GM21529 (cell line): ENCODE measurements at regions not wholly inside any gene's neighbourhood (a gene's known extent, or its start where the extent isn't known, plus 50 kb on each side); places are given as distances from the start of the nearest gene placed in this dataset.

Experiments used
- ATAC-seq: cut with Tn5 transposase; IDR thresholded peaks from one replicate; pipeline ENCODE4 v1.9.1; 2021; ENCODE audit not compliant: unreplicated experiment

DNA sequence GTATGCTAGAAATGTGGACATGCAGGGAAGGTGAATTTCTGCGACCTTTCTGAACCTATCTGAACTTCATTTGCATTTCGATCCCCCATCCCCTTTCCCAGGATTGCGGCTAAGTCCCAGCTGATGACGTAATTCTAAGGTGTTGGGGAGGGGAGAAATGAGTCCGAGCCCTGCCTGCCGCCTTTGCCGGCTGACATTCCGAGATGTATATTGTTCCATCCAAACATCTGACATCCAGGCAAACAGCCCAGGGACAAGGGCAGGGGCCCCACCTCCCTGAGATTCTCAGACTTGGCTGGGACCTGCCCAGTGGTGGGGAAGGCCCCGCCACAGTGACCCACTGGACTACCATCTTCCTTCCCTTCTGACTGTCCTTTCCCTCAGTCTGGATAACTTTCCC lies 494.6 kb downstream of the ENC1 start:
- no peak for ATAC-seq

DNA sequence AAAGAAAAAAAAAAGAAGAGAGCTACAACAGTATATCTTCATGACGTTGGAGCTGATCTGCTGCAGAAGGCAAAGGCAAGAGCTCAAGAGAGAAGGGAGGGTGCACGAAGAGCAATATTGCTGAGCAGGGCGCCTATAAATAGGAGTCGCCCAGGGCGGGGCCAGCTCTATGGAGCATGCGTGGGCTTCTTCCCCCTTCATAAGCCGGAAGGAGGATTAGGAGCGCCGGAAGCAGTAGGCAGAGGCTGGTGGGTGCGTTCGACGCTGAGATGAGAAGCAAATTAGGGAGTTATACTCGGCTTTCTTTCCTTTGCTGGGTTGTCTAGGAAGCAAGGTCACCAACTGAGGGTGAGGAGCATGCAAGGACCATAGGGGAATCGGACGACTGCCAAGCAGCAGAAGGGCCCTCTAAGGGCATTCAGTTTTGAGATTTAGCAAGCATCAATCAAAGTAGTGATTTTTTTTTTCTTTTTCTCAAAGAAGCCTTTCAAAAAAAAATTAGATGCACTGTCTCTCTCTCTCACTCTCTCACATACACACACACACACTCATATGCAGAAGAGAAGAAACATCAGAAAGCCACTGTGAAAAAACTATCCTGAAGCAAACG lies 496.7 kb downstream of the ENC1 start:
- ATAC-seq = no peak

DNA sequence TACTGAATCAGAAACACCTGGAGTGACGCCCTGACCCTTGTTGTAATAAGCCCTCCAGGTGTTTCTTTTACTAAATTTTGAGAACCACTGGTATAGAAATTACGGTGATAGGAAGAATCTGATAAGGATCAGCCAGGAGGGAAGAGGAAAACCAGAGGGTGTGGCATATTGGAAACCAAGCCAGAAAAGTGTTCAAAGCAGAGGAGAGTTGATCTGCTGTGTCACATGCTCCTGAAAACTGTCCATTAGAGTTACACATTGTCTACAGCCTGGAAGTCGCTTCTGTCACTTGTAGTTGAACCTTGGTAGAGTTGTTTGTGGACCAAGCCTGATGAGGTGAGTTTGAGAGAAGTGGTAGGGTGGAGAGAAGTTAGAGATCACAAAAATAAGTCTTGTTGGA lies 497.4 kb downstream of the ENC1 start:
- ATAC-seq = no peak

DNA sequence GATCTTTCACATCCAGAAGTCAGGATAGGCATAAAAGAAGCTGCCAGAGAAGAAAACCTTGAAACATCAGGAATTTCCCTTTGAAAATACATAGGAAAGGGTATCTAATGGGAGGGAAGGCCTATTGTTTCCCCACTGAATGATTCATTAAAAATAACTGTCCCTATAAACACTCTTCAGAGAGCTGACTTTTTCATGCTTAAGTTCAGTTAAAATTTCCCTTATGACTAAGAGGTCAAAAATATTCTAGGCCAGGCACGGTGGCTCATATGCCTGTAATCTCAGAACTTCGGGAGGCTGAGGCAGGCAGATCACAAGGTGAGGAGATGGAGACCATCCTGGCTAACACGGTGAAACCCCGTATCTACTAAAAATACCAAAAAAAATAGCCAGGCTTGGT lies 499.5 kb downstream of the ENC1 start:
- ATAC-seq = no peak

DNA sequence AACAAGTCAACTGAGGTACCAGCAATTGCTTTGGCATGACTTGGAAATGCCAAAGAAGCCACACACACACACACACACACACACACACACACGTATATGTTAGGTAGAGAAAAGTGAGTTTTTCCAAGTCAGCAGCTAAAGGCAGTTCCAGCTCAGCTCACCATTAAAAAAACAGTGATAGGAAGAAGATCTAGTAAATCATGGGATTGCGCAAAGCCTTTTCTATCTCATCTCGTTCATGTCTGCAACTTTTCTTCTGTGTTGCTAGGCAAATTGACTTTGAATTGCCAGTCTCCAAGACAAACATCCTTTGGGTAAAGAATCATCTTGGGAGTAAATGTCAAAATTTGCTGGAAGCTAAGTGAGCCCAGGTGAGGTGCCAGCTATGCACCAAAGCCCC lies 500.1 kb downstream of the ENC1 start:
- ATAC-seq = no peak

DNA sequence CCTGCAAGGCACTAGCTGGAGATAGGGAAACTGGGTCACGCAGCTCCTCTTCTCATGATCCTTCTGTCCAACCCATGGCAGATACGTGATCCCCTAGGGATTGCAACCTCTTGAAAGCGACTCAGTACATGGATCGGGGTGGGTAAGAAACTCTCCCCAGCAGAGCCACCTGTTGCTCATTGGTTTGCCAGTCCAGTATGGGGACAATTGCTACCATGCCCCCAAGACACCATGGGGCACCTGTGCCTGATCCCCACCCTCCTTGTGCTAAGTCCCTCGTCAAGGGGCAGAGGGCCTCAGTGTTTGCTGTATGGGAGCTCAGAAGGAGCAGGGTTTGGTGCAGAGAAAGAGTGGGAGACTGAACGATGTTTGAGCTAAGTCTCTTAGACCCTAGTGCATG lies 500.9 kb downstream of the ENC1 start:
- no peak for ATAC-seq

DNA sequence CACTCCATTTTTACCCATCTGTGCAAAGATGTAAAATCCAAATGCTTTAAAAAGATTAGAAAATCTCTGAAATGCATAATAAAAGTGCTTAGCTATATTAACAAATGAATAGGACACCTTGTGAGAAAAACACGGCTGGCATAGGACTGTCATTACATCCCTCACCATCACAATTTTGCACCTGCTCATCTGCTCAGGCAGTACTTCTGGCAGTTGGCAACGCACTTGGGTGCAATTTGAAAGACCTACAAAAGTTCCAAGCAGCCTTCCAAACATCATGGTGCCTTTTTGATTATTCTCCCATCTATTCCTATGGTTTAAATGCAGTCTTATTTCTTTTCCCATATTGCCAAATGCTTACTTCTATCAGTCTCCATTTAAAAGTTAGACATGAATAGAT lies 501.8 kb downstream of the ENC1 start:
- no peak for ATAC-seq

DNA sequence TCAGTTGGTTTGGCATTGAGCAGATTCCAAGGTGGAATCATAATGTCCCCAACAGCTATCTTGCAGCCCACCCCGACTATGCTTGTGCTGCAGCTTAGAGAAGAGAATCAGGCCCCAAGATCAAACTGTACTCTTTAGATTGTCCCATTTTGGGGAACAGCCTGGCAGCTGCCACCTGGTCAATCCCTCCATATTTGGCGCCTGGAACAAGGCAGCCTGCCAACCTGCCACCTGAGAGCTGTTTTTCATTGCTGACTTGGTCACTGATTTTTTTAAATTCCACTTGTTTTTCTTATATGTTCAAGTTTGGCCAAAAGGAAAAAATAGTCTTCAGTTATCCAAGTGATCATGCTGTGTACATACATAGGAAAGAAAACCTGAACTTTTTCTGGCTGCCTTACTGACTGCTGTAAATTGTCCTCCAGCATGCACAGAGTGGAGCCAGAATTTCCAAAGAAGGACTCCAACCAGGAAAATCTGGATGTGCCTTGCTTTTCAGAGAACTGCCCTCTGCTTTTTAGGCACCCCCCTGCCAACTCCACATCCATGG lies 504.2 kb downstream of the ENC1 start:
- ATAC-seq = no peak

DNA sequence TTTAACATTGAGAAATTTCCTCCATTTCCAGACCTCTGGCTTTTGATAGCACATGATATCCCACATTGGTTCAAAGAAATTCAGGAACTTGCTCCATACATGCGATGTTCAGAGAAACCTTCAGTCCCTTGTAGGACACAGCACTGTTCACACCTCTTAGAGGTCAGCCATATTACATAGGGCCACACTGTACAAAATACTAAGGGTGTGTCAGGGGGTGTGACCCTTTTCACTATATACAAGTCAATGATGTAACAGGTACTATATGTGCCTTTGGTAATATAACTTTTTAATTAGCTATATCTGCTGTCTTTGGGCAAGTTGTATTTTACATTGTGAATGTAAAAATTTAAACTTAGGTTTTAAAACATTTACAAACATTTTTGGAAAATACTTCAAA lies 505.5 kb downstream of the ENC1 start:
- no peak for ATAC-seq

DNA sequence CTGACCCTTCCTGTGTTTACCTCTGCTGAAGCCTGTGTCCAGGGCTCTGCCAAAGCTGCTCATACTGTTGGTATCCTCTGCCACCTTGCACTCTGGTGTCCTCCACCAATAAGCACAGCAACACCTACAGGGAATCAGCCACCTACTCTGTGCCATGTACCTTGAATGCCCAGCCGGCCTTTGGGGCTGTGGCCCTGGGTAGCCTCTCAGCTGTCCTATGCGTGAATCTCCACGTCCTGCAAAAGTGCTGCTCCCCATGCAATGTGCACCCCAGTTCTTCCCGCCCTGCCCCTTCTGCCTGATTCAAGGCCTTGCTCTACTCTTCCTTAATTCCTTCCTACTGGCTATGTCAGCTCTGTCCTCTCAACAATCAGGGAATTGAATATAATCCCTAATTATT lies 506.5 kb downstream of the ARHGEF28 start:
- no peak for ATAC-seq

DNA sequence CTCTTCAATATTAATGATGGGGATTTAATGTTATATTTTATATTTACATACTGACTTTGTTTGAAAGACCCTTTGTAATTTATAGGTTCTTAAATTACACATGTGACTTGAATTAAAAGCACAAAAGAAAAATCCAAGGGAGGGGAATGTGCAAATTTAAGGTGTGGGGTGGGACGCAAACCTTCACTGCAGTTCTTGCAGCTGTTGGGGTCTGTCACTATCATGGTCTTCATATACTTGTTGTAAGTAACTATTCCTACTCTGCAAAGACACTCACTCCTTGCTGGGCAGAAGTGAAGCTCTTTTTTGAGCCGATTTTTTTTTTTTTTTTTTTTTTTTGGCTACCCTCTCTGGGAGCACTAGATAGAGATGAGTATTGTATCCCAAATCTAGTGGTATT lies 505.3 kb downstream of the ARHGEF28 start:
- ATAC-seq = no peak

DNA sequence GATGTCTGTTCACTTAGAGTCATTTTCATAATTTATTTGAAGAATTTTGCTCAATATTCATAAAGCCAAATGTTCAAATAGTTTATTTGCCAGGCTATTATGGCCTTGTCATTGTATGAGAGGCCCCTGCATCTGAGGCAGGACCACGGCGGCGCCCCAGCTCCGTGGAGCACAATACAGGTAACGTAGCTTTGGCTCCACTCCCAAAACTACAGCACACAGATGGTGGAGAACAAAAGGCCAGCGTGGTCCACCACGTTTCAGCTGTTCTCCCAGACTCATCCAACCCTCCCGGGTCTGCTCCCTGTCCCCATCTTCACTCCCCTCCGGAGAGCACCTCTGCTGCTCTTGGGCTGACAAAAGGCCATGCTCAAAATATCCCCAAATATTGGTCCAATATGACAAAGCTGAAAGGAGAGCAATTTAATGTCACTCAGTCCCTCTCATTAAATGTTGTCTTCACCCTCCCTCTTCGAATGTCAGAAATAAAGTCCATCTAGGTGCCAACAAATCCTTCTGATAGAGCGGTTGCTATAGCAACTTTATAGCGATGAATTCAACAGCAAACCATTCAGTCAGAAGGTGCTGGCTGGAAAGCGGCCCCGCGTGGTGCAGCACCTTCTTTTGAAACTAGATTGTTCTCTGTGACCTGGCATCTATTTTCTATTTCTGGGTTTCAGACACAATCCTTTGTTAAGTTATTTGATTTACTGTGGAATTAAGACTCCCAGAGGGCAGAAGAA lies 504.3 kb downstream of the ARHGEF28 start:
- ATAC-seq = no peak

DNA sequence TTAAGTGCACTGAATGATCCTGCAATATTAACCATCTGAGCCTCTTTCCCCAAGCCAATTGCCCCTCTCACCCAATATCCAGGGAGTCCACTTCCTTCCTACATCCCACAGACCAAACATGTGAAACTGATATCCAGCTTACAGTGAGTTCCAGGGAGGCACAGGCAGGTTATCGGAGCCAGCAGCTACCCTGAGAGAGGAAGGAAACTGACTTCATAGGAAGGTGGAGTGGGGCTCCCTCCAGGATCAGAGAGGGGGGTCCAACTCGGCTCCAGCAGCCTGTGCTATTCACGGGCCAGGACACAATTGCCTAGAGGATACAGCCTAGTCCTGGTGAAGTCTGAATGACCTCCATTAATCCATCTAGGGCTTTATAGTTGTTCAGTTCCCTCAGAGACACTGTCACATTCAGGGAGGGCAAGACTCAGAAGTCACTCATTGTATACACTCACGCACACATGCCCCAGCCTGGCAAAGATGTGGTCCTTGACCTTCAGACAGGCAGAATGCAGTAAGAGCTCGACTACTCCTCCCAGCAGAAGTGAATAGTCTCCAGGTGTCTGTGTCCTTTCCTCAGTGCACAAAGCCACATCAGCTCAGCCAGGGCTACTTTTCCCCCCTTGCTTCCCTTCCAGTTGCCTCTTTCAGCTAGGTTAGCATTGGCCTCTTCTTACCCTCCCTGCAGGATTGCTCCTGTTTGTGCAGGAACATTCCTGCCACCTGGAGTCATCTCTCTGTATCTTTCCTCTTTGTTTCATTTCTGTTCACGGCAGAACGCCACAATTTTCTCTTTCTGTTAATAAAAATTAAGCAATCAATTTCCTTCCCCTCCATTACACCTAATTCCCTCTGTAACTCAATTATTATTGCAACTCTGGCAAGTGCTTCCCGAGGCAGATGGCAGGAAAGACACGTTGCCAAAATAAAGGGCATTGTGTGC lies 501.7 kb downstream of the ARHGEF28 start:
- ATAC-seq = no peak

DNA sequence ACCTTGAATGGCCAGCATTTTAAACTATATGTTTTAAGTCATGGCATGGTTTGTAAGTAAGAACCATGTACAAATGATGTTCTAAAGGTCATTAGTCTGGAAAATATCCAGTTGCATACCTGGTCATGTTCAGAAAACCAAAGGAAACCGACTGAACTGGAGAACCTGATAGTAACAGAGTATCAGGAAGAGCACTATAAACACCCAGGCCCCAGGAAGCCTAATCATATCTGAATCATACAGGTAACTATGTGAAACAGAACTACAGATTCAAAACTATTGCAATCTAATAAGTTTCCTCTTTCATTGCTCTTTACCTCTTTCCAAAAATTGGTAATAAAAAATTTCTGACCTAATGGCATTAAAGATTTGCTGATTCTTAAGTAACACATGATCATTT lies 500.3 kb downstream of the ARHGEF28 start:
- ATAC-seq = no peak

DNA sequence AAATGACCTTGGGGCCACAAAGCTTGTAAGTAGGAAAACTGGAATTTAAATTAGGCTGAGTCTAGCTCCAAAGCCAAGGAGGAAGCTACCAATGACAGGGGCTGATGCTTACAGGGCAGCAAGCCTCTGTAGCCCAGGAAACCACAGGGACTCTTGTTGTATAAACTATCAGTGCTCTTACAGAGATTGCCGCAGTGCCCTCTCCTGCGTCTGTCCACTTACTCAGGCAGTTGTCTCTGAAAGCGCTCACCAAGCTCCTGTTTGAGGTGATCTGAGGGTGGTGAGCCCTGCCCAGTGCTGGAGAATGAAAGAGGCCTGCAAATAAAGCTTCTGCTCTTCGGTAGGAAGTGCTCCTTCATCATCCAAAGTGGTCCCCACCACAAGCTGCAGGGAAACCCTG lies 498.8 kb downstream of the ARHGEF28 start:
- ATAC-seq = no peak

DNA sequence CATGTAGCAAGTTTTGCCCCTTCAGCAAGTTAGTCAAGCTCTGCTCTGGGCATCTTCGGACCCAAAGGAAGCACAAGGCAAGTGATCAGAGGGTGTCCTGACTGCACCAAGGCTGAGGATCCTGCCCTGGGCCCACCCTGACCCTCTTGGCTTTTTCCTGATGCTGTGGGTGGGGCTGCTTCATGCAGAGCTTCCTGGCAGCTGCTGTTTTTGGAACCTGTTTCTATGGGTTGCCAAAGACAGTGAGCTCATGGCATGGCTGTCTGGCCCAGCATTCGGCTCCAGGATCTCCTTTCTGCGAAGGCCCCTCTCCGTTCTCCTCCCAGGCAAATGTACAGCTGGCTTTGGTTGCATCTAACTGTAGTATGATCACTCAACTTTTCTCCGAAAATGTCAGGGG lies 497.9 kb downstream of the ARHGEF28 start:
- no peak for ATAC-seq

DNA sequence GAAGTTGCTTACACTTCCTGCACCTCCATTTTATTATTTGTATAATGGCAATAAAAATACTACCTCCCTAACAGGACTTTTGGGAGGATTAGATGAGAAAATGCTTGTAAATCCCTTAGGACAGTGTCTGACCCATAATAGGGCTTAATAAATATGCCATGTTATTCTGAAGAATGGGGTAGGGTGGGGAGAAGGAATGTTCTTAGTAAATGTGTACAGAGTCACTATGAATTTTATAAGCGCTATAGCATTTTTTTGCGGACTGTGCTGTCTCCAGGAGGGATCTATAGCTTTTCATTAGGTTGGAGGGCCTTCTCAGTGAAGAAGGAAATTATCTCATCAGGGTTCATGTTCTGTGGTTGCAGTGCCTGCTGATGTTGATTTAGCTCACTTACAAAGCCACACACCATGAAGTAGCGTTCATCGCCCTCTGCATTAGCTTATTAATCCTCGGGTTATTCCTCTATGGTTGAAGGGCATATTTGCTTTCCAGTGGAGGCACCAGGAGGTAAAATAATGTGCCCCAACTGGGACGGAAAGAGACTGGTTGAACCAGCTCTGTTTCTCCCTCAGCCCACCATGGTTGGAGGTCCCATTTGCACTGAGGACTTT lies 497.1 kb downstream of the ARHGEF28 start:
- no peak for ATAC-seq

DNA sequence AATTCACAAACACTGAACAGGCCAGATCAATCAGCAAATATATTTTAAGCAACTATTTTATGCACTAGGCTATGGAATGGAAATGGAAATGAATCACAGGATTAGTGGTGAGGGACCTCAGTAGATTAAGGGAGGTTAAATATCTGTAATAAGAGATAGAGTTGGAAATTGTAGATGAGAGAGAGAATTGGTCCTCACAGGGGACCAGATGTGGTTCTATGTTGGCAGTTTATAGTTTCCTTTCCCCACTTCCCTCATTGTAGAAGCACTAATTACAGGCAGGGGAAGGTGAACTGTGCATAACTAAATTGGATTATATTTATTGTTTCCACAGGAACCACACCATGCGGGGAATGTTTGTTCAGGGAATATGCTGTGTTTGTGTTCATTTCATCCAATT lies 496.2 kb downstream of the ARHGEF28 start:
- no peak for ATAC-seq

DNA sequence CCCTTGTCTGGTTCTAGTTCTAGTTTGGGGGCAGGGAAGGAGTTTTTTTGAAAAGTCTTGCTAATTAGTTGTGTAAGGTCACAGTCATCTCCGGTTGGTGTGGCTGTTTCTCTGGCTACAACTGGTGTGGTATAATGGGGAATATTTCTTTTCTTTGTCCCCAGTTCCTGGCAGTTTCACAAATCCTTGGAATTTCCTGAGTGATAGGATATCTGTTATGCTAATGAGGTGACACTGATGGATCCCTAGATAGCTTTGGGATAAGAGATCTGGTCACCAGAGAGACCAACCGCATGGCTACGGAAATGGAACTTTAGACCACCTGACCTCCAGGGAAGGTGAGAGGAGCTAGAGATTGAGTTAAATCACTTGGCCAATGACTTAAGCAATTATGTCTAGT lies 494.6 kb downstream of the ARHGEF28 start:
- ATAC-seq = no peak

DNA sequence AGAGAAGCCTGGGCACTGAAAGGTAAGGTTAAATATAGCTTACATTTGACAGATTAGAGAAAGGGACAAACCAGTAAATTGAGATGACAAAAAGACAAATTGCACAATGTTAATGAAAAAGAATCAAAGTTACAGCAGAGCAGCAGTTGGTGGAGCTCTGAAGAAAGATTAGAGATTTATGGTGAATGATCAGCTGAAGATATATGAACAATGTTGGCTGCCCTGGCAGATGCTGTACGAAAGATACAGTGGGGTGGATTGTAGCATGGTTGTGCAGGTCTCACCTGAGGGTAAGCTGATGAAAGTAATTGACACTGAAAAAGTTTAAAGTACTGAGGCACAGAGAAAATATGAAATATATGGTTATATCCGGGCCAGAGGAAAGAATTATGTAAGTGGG lies 492.1 kb downstream of the ARHGEF28 start:
- no peak for ATAC-seq

DNA sequence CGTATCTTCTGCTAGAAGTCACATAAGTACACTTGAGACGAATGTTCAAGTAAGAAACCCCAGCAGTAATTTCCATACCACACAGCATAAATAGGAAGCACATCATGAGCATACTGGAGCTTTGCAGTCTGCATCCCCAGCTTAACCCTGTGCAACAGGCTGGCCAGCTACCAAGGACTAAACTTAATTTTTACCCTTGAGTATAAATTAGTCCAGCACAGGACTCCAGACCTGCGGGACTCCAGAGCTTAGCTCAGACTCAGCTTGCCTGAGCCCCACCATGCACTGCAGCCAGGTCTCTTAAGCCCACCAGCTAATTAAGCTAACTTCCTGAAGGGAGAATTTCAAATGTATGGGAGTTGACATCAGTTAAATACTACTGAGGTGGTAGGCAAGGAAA lies 491.0 kb downstream of the ARHGEF28 start:
- no peak for ATAC-seq
